Stomach (tissue), 8 donors: ENCODE measurements at regions not wholly inside any gene's neighbourhood (a gene's known extent, or its start where the extent isn't known, plus 50 kb on each side); places are given as distances from the start of the nearest gene placed in this dataset.

Experiments
- DNase-seq, 2 donors: peaks; one replicate each; pipeline versions ENCODE4 v3.0.0 to v3.0.0-alpha.2; 2013 to 2019
- H3K27ac ChIP-seq, 5 donors: fragments of 200-600 bp in 4 of 5; sonication (generic) in 4 of 5; one replicate each; pipeline ENCODE4 v1.5.1; 2013 to 2019; ENCODE audit warnings: mild to moderate bottlenecking in 1 of 5, moderate library complexity in 1 of 5
- H3K27me3 ChIP-seq, 3 donors: fragments of 200-600 bp; sonication (generic); one replicate each; pipeline ENCODE4 v1.5.1; 2017 to 2019; ENCODE audit warnings: mixed run types in 1 of 3
- H3K36me3 ChIP-seq, 4 donors: fragments of 200-600 bp; sonication (generic); 1 replicate in 3 of 4; 2 replicates in 1 of 4; pipeline ENCODE4 v1.5.1; 2016 to 2019
- H3K4me1 ChIP-seq, 4 donors: fragments of 200-600 bp; sonication (generic); one replicate each; pipeline ENCODE4 v1.5.1; 2016 to 2019
- H3K4me3 ChIP-seq, 4 donors: fragments of 200-600 bp; sonication (generic) in 3 of 4; one replicate each; pipeline ENCODE4 v1.5.1; 2016 to 2019; ENCODE audit warnings: mild to moderate bottlenecking in 1 of 4
- H3K9me3 ChIP-seq, 4 donors: fragments of 200-600 bp; sonication (generic); one replicate each; pipeline ENCODE4 v1.5.1; 2016 to 2019
- CTCF ChIP-seq, 7 experiments: fragments of 450-650 bp in 4 of 7; fragments of 200-600 bp in 3 of 7; sonication (generic) in 3 of 7; IDR thresholded peaks; one replicate each; pipeline ENCODE4 v1.5.1; 2016 to 2019; ENCODE audit warnings: antibody characterized with exemption in 7 of 7, control low read depth in 2 of 7, mild to moderate bottlenecking in 1 of 7
- EP300 ChIP-seq: sonication (generic); formaldehyde crosslinking; IDR thresholded peaks from one replicate; pipeline ENCODE4 v1.6.1; 2017; ENCODE audit warnings: antibody characterized with exemption
- POLR2A ChIP-seq, 4 donors: fragments of 450-650 bp; IDR thresholded peaks; one replicate each; pipeline ENCODE4 v1.6.1; 2016; ENCODE audit warnings: antibody characterized with exemption in 4 of 4, control low read depth in 2 of 4, mild to moderate bottlenecking in 1 of 4, moderate library complexity in 1 of 4
- POLR2AphosphoS5 ChIP-seq, 3 donors: sonication (generic); formaldehyde crosslinking; IDR thresholded peaks; one replicate each; pipeline ENCODE4 v1.6.1; 2016; ENCODE audit warnings: antibody characterized with exemption in 3 of 3
- WGBS, 5 donors: extraction: QIAGEN DNeasy Blood & Tissue Kit in 3 of 5; methylation state at CpG; one replicate each; pipeline versions ENCODE4 v1.1.5 to v1.1.7; 2013 to 2018; 5-methylcytosine and 5-hydroxymethylcytosine counted together
- intact Hi-C: fragments of 100-400 bp; cut with DNase I; formaldehyde crosslinking; loops from one replicate; pipeline ENCODE4 v1.15.1; 2023; ENCODE audit warnings: low total_unique reads
- donor health status: healthy with polysubstance abuse.
- donor health status: Bipolar disorder and iron deficiency.
- donor health status: healthy.

- no peak for DNase-seq
- WGBS, 5 donors, result 88 to 97% (median 92%) methylated on average over 1 of the region's 1 CpG
- no peaks in the 10 kb centered on the region for H3K36me3 ChIP-seq
- no peak overlapping the region for H3K27ac ChIP-seq
- no peaks in the 10 kb centered on the region for H3K9me3 ChIP-seq
- no peak overlapping the region for H3K4me3 ChIP-seq
- H3K27me3 ChIP-seq, result no peaks in the 10 kb centered on the region
- no peaks in the 10 kb centered on the region for H3K4me1 ChIP-seq
- TF ChIP-seq CTCF (IDR thresholded peaks at IDR 0.05) (no peak), POLR2A (IDR thresholded peaks at IDR 0.05) (no peak), EP300 (no peak), POLR2AphosphoS5 (IDR thresholded peaks at IDR 0.05) (no peak)
- intact Hi-C loops, result no loop called here
Measured at GRCh38 chr7:84817016-84817415, 369.8 kb downstream of the SEMA3D start.

GRCh38 chr7:84813376-84813775 lies 373.5 kb downstream of the SEMA3D start:
- whole genome bisulfite sequencing, 5 donors, result 69 to 97% (median 93%) methylated on average over 2 of the region's 2 CpGs
- Histone ChIP-seq H3K9me3 (no peaks in the 10 kb centered on the region), H3K4me1 (peaks cover 0 to 8% (median 3%) of the 10 kb centered on the region in 4 donors), H3K27ac (no peak overlapping the region), H3K4me3 (no peak overlapping the region), H3K27me3 (no peaks in the 10 kb centered on the region), H3K36me3 (no peaks in the 10 kb centered on the region)
- intact Hi-C loops, result no loop called here
- TF ChIP-seq POLR2AphosphoS5 (IDR thresholded peaks at IDR 0.05) (no peak), EP300 (no peak), POLR2A (IDR thresholded peaks at IDR 0.05) (no peak), CTCF (IDR thresholded peaks at IDR 0.05) (no peak)
- no peak for DNase-seq

- intact Hi-C loops, result no loop called here
- no peak overlapping the region for H3K27ac ChIP-seq
- H3K36me3 ChIP-seq, result no peaks in the 10 kb centered on the region
- TF ChIP-seq EP300 (no peak), POLR2AphosphoS5 (IDR thresholded peaks at IDR 0.05) (no peak), CTCF (IDR thresholded peaks at IDR 0.05) (no peak), POLR2A (IDR thresholded peaks at IDR 0.05) (no peak)
- 53 to 70% (median 60%) methylated on average over 2 of the region's 2 CpGs for WGBS, 5 donors
- no peaks in the 10 kb centered on the region for H3K27me3 ChIP-seq
- H3K4me1 ChIP-seq, result peaks cover 0 to 8% (median 3%) of the 10 kb centered on the region in 4 donors
- no peak for DNase-seq
- H3K9me3 ChIP-seq, result no peaks in the 10 kb centered on the region
- no peak overlapping the region for H3K4me3 ChIP-seq
Measured at GRCh38 chr7:84812021-84812420, 374.8 kb downstream of the SEMA3D start.

GRCh38 chr7:84811362-84811761 lies 375.5 kb downstream of the SEMA3D start:
- H3K4me1 ChIP-seq, result peaks cover 0 to 8% (median 3%) of the 10 kb centered on the region in 4 donors
- WGBS, 5 donors, result 52 to 83% (median 65%) methylated on average over 1 of the region's 1 CpG
- intact Hi-C loops, result no loop called here
- H3K27ac ChIP-seq, result no peak overlapping the region
- TF ChIP-seq POLR2AphosphoS5 (IDR thresholded peaks at IDR 0.05) (no peak), POLR2A (IDR thresholded peaks at IDR 0.05) (no peak), CTCF (IDR thresholded peaks at IDR 0.05) (no peak), EP300 (no peak)
- no peak overlapping the region for H3K4me3 ChIP-seq
- no peaks in the 10 kb centered on the region for H3K27me3 ChIP-seq
- H3K36me3 ChIP-seq, result no peaks in the 10 kb centered on the region
- no peaks in the 10 kb centered on the region for H3K9me3 ChIP-seq
- DNase-seq, result no peak
